ENCODE measurements at regions not wholly inside any gene's neighbourhood (a gene's known extent, or its start where the extent isn't known, plus 50 kb on each side); places are given as distances from the start of the nearest gene placed in this dataset.

DNA sequence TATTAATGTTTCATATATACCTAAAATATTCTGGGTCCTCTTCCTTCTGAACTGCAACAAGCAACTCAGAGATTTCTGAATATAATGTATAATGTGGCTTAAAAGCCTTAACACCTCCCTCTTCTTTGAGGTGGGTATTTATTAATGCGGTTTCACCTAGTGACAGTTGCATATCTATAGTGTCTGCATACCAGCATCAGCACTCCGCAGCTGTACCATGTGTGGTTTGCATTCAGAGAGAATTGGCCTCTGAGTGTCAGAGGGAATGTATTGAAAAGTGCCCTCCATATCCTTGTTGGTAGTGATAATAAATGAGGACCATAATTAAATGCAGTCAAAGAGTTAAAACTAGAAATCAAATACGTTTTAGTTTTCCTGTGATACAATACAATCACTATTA, 256.6 kb upstream of the ARRDC3 start:
- H3K36me3 ChIP-seq (ENCODE audit: low read depth), result no peaks in the 10 kb centered on the region
- ATAC-seq (no peak), DNase-seq (no peak)
- TF ChIP-seq, protein P1, sequence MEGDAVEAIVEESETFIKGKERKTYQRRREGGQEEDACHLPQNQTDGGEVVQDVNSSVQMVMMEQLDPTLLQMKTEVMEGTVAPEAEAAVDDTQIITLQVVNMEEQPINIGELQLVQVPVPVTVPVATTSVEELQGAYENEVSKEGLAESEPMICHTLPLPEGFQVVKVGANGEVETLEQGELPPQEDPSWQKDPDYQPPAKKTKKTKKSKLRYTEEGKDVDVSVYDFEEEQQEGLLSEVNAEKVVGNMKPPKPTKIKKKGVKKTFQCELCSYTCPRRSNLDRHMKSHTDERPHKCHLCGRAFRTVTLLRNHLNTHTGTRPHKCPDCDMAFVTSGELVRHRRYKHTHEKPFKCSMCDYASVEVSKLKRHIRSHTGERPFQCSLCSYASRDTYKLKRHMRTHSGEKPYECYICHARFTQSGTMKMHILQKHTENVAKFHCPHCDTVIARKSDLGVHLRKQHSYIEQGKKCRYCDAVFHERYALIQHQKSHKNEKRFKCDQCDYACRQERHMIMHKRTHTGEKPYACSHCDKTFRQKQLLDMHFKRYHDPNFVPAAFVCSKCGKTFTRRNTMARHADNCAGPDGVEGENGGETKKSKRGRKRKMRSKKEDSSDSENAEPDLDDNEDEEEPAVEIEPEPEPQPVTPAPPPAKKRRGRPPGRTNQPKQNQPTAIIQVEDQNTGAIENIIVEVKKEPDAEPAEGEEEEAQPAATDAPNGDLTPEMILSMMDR (IDR thresholded peaks at IDR 0.05), result no peak
- H3K4me3 ChIP-seq, result no peak overlapping the region
- no peaks in the 10 kb centered on the region for H3K4me1 ChIP-seq (ENCODE audit: low read depth)
- intact Hi-C loops (cut with DNase I, micrococcal nuclease), result no loop called here
- no peaks in the 10 kb centered on the region for H3K9me3 ChIP-seq

DNA sequence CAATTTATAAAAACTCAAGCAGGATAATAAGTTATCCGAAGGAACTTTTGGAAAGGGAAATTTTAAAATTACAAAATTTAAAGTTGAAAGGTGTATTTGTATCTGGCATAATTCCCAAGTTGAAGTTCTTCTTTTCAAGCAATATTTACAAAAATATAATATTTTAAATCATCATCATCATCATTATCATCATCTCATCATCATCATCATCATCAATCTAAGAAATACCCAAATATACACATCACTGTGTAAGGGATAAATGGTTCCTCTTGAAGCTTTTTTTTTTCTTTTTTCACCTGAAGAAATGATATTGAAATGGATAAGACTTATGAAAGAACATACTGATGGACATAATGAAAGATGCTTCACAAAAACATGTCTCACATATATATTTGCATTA, 254.9 kb upstream of the ARRDC3 start:
- Histone ChIP-seq H3K4me1 (ENCODE audit: low read depth) (no peaks in the 10 kb centered on the region), H3K4me3 (no peak overlapping the region), H3K36me3 (ENCODE audit: low read depth) (no peaks in the 10 kb centered on the region), H3K9me3 (no peaks in the 10 kb centered on the region)
- intact Hi-C loops (cut with DNase I, micrococcal nuclease), result no loop called here
- DNase-seq (no peak), ATAC-seq (no peak)
- TF ChIP-seq, protein P1 (IDR thresholded peaks at IDR 0.05), result no peak

DNA sequence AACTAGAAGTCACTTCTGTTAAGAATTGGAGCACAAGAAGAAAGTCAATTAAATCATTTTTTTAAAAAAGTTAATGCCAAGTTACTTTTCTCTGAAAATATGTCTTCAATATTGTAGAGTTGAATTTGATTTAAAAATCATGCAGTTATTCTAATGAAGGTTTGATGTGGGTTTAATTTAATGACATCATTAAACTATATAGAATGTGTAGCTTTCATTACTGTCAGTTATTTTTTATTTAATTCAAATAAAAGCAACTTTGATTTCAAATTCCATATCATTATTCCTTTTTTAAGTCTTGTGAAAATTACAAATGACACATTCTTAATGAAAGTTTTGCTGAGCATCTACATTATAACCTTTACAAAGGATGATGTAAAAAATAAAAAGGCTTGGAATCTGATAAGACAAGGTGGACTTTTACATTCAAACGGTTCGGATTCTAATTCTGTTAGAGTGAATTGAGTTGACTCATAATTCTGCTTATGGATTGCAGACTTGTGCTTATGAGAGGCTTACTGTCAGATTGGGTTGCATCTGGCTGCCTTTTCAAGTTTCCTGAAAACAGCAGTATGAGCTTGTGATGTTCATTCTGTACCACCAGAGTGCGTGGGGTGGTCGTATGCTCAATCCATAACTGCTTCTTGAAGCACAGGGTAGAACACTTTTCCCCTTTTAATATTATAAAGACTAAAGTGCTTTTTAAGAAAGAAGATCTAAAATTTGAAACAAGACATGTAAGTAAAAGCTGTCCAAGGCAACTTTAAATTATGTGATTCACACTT, 253.0 kb upstream of the ARRDC3 start:
- H3K9me3 ChIP-seq, result no peaks in the 10 kb centered on the region
- ATAC-seq, result no peak
- no peaks in the 10 kb centered on the region for H3K4me1 ChIP-seq (ENCODE audit: low read depth)
- intact Hi-C loops (cut with DNase I, micrococcal nuclease), result no loop called here
- DNase-seq, result no peak
- TF ChIP-seq, protein P1 (IDR thresholded peaks at IDR 0.05), result no peak
- no peak overlapping the region for H3K4me3 ChIP-seq
- no peaks in the 10 kb centered on the region for H3K36me3 ChIP-seq (ENCODE audit: low read depth)

DNA sequence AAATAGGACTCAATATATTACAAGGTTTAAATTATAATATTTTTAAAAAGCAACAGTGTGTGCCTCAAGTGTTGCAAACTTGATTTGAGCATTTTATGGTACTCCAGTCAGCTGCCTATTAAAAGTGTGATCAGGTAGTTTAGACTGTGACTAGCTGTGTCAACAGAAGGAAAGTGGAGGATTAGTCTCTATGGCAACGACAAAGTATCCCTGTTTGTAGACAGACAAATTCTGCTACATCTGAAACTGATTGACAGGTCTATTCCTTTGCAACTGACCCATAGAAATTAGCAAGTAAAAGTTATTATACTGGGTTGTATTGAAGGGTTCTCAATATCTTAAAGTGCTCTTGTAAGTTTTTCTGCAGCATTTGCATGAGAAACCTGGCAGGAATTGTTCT, 249.8 kb upstream of the ARRDC3 start:
- intact Hi-C loops (cut with DNase I, micrococcal nuclease), result no loop called here
- ATAC-seq (no peak), DNase-seq (no peak)
- Histone ChIP-seq H3K36me3 (ENCODE audit: low read depth) (no peaks in the 10 kb centered on the region), H3K4me1 (ENCODE audit: low read depth) (no peaks in the 10 kb centered on the region), H3K9me3 (no peaks in the 10 kb centered on the region), H3K4me3 (no peak overlapping the region)
- TF ChIP-seq, protein P1 (IDR thresholded peaks at IDR 0.05), result no peak

DNA sequence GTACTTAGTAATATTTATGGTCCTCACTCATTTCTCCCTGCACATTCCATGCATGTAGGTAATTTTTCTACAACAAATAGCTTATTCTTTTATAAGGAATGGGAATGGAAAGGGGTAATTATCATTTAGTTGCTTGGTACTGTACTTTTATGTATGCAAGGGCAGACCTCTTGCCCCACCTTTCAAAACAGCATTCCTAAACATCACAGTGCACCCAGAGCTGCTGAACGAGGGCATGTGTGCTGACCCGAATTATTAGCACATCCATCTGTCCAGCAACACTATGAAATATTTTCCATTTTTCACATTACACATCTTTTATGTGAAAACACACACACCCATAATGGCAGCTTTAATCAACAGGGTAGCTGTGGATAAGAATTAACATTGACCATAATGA, 228.6 kb upstream of the ARRDC3 start:
- intact Hi-C loops (cut with DNase I, micrococcal nuclease), result no loop called here
- ATAC-seq, result no peak
- no peaks in the 10 kb centered on the region for H3K36me3 ChIP-seq (ENCODE audit: low read depth)
- no peak overlapping the region for H3K4me3 ChIP-seq
- no peaks in the 10 kb centered on the region for H3K9me3 ChIP-seq
- TF ChIP-seq, protein P1 (IDR thresholded peaks at IDR 0.05), result no peak
- no peaks in the 10 kb centered on the region for H3K4me1 ChIP-seq (ENCODE audit: low read depth)
- no peak for DNase-seq

Measured in mucosa of descending colon (tissue), 3 donors.